Tibial nerve (tissue), 3 donors: ENCODE measurements at regions not wholly inside any gene's neighbourhood (a gene's known extent, or its start where the extent isn't known, plus 50 kb on each side); places are given as distances from the start of the nearest gene placed in this dataset.

Experiments
- POLR2A ChIP-seq, 2 donors: fragments of 450-650 bp; IDR thresholded peaks; one replicate each; pipeline ENCODE4 v1.6.1; 2017; ENCODE audit warnings: antibody characterized with exemption in 2 of 2, mild to moderate bottlenecking in 2 of 2, moderate library complexity in 2 of 2
- TF ChIP-seq, protein P1 (sequence below), 5 experiments: fragments of 200-600 bp in 3 of 5; fragments of 450-650 bp in 2 of 5; sonication (generic) in 3 of 5; IDR thresholded peaks; one replicate each; pipeline ENCODE4 v1.5.1; 2016 to 2019; ENCODE audit warnings: antibody characterized with exemption in 5 of 5, mild to moderate bottlenecking in 3 of 5, moderate library complexity in 2 of 5

DNA sequence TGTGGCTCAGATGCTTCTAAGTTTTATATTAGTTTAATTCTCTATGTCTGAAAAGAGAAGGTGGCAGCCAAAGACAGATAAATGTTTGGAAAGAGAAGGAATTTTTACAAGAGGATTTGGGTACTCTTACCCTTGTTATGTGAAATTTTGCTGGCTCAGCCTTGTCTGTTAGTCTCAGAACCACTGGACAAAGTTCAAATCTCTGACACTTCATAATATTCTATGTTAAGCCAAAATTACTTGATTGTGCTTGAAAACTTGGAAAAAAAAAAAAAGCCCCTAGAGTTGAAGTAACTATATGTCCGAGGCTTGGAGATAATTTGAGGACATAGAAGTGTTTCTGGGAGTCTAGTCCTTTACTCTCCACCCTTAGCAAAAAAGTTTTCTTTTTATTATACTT is 1079.3 kb upstream of the LRRTM3 start:
- TF ChIP-seq, protein P1, sequence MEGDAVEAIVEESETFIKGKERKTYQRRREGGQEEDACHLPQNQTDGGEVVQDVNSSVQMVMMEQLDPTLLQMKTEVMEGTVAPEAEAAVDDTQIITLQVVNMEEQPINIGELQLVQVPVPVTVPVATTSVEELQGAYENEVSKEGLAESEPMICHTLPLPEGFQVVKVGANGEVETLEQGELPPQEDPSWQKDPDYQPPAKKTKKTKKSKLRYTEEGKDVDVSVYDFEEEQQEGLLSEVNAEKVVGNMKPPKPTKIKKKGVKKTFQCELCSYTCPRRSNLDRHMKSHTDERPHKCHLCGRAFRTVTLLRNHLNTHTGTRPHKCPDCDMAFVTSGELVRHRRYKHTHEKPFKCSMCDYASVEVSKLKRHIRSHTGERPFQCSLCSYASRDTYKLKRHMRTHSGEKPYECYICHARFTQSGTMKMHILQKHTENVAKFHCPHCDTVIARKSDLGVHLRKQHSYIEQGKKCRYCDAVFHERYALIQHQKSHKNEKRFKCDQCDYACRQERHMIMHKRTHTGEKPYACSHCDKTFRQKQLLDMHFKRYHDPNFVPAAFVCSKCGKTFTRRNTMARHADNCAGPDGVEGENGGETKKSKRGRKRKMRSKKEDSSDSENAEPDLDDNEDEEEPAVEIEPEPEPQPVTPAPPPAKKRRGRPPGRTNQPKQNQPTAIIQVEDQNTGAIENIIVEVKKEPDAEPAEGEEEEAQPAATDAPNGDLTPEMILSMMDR (IDR thresholded peaks at IDR 0.05): no peak
- no peak for TF ChIP-seq POLR2A (IDR thresholded peaks at IDR 0.05)
